Sigmoid colon (tissue), 6 donors: ENCODE measurements at regions not wholly inside any gene's neighbourhood (a gene's known extent, or its start where the extent isn't known, plus 50 kb on each side); places are given as distances from the start of the nearest gene placed in this dataset.
"Not testable (repeated sequence)": the region's sequence is repeated elsewhere in the genome, so short reads cannot be mapped to it uniquely, and the experiment has no call there.

Experiments
- DNase-seq: peaks from one replicate; pipeline ENCODE4 v3.0.0-alpha.2; 2019
- H3K27ac ChIP-seq, 4 donors: fragments of 200-600 bp; sonication (generic); one replicate each; pipeline ENCODE4 v1.5.1; 2016 to 2019; ENCODE audit warnings: mild to moderate bottlenecking in 1 of 4
- H3K27me3 ChIP-seq, 3 donors: fragments of 200-600 bp; sonication (generic); one replicate each; pipeline ENCODE4 v1.5.1; 2019; ENCODE audit warnings: mild to moderate bottlenecking in 1 of 3
- H3K36me3 ChIP-seq, 4 donors: fragments of 200-600 bp; sonication (generic); one replicate each; pipeline ENCODE4 v1.5.1; 2016 to 2019
- H3K4me1 ChIP-seq, 4 donors: fragments of 200-600 bp; sonication (generic); one replicate each; pipeline ENCODE4 v1.5.1; 2017 to 2019
- H3K4me3 ChIP-seq, 4 donors: fragments of 200-600 bp; sonication (generic); one replicate each; pipeline ENCODE4 v1.5.1; 2017 to 2019; ENCODE audit warnings: mild to moderate bottlenecking in 2 of 4, moderate library complexity in 1 of 4
- H3K9me3 ChIP-seq, 4 donors: fragments of 200-600 bp in 3 of 4; sonication (generic) in 3 of 4; one replicate each; pipeline versions ENCODE4 v1.5.1 to v1.6.1; 2013 to 2019
- CTCF ChIP-seq, 4 experiments: fragments of 450-650 bp in 3 of 4; fragments of 200-600 bp in 1 of 4; IDR thresholded peaks; one replicate each; pipeline ENCODE4 v1.5.1; 2016 to 2019; ENCODE audit warnings: antibody characterized with exemption in 4 of 4, mild to moderate bottlenecking in 3 of 4, moderate library complexity in 2 of 4
- EP300 ChIP-seq, 4 donors: sonication (generic); formaldehyde crosslinking; IDR thresholded peaks; one replicate each; pipeline ENCODE4 v1.6.1; 2017; ENCODE audit warnings: antibody characterized with exemption in 4 of 4
- POLR2A ChIP-seq, 2 donors: fragments of 450-650 bp; IDR thresholded peaks; one replicate each; pipeline ENCODE4 v1.6.1; 2016; ENCODE audit warnings: antibody characterized with exemption in 2 of 2, mild to moderate bottlenecking in 2 of 2, moderate library complexity in 2 of 2
- POLR2AphosphoS5 ChIP-seq, 4 donors: sonication (generic); formaldehyde crosslinking; IDR thresholded peaks; one replicate each; pipeline ENCODE4 v1.6.1; 2017; ENCODE audit warnings: antibody characterized with exemption in 4 of 4
- whole genome bisulfite sequencing, 2 donors: extraction: QIAGEN DNeasy Blood & Tissue Kit; methylation state at CpG; one replicate each; pipeline ENCODE4 v1.1.7; 2013; 5-methylcytosine and 5-hydroxymethylcytosine counted together
- intact Hi-C: fragments of 100-400 bp; cut with DNase I; formaldehyde crosslinking; loops from one replicate; pipeline ENCODE4 v1.15.1; 2023
- donor health status: healthy with polysubstance abuse.
- donor health status: healthy.

GRCh38 chr2:113386780-113387433, 50.6 kb upstream of the ZNG1B start:
- H3K4me1 ChIP-seq, H3K9me3 ChIP-seq, H3K36me3 ChIP-seq, H3K27me3 ChIP-seq, H3K4me3 ChIP-seq, DNase-seq, intact Hi-C loops: not testable (repeated sequence)
- peak overlapping the region in 1 of 4 donors; percentile 25 for H3K27ac ChIP-seq
- 84 to 85% methylated on average over 6 of the region's 6 CpGs for WGBS, 2 donors

- H3K9me3 ChIP-seq, DNase-seq, H3K4me1 ChIP-seq, H3K27ac ChIP-seq, intact Hi-C loops, H3K4me3 ChIP-seq, H3K36me3 ChIP-seq, H3K27me3 ChIP-seq: not testable (repeated sequence)
- WGBS, 2 donors = 78 to 85% methylated on average over 2 of the region's 2 CpGs
Observed at GRCh38 chr2:113379621-113380020, 57.9 kb upstream of the ZNG1B start.

- no peak overlapping the region for H3K4me3 ChIP-seq
- H3K36me3 ChIP-seq = no peaks in the 10 kb centered on the region
- H3K9me3 ChIP-seq = no peaks in the 10 kb centered on the region
- WGBS, 2 donors = 82 to 94% methylated on average over 3 of the region's 3 CpGs
- intact Hi-C loops = no loop called here
- peak overlapping the region in 1 of 4 donors; percentile 39 for H3K27ac ChIP-seq
- no peaks in the 10 kb centered on the region for H3K27me3 ChIP-seq
- no peak for DNase-seq
- TF ChIP-seq CTCF (IDR thresholded peaks at IDR 0.05) = no peak
- peak in 1 of 4 donors; percentile 4 for TF ChIP-seq POLR2AphosphoS5 (IDR thresholded peaks at IDR 0.05)
- no peaks in the 10 kb centered on the region for H3K4me1 ChIP-seq
Observed at GRCh38 chr2:113376913-113377445, 60.5 kb upstream of the ZNG1B start.

- Histone ChIP-seq H3K27me3 (no peaks in the 10 kb centered on the region), H3K4me1 (no peaks in the 10 kb centered on the region), H3K4me3 (no peak overlapping the region), H3K27ac (peak overlapping the region in 2 of 4 donors; percentile 9 to 39), H3K36me3 (no peaks in the 10 kb centered on the region), H3K9me3 (no peaks in the 10 kb centered on the region)
- intact Hi-C loops = no loop called here
- no peak for DNase-seq
- no peak for TF ChIP-seq CTCF (IDR thresholded peaks at IDR 0.05)
- no peak for TF ChIP-seq EP300 (IDR thresholded peaks at IDR 0.05)
- TF ChIP-seq POLR2AphosphoS5 (IDR thresholded peaks at IDR 0.05) = no peak
- no peak for TF ChIP-seq POLR2A (IDR thresholded peaks at IDR 0.05)
- 75% methylated on average over 2 of the region's 2 CpGs for WGBS, 2 donors
Observed at GRCh38 chr2:113376253-113376912, 61.1 kb upstream of the ZNG1B start.

- H3K9me3 ChIP-seq, H3K4me1 ChIP-seq, DNase-seq, H3K27me3 ChIP-seq, H3K36me3 ChIP-seq, H3K4me3 ChIP-seq, H3K27ac ChIP-seq, intact Hi-C loops: not testable (repeated sequence)
- WGBS, 2 donors = 53 to 64% methylated on average over 4 of the region's 4 CpGs
Observed at GRCh38 chr2:113374857-113375256, 62.6 kb upstream of the ZNG1B start.

- H3K4me1 ChIP-seq, H3K27me3 ChIP-seq, DNase-seq, H3K9me3 ChIP-seq, intact Hi-C loops, H3K4me3 ChIP-seq, H3K27ac ChIP-seq, H3K36me3 ChIP-seq: not testable (repeated sequence)
- 89 to 95% methylated on average over 14 of the region's 14 CpGs for WGBS, 2 donors
Observed at GRCh38 chr2:113372258-113372834, 65.1 kb upstream of the ZNG1B start.
